ENCODE measurements at regions not wholly inside any gene's neighbourhood (a gene's known extent, or its start where the extent isn't known, plus 50 kb on each side); places are given as distances from the start of the nearest gene placed in this dataset.

DNA sequence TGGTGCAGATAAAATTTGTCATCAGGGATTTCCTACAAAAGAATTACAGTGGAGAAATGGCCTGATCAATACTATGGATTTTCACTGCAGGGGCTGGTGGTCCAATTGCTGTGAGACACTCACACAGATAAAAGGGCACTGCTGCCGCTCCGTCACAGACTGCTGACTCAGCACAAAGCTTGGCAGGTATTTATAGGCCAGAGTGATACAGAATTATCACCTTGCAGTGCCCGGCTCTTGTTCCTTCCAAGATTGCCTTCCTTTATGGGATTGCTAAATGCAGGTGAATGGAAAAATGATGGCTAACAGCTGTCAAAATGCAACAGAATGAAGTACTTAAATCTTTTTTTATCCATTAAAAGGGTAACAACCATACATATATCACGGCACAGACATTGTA is 247.8 kb upstream of the ZFP64 start:
- H3K4me3 ChIP-seq (ENCODE audit: low read depth, low read length), result no peak overlapping the region
- TF ChIP-seq, protein P1, sequence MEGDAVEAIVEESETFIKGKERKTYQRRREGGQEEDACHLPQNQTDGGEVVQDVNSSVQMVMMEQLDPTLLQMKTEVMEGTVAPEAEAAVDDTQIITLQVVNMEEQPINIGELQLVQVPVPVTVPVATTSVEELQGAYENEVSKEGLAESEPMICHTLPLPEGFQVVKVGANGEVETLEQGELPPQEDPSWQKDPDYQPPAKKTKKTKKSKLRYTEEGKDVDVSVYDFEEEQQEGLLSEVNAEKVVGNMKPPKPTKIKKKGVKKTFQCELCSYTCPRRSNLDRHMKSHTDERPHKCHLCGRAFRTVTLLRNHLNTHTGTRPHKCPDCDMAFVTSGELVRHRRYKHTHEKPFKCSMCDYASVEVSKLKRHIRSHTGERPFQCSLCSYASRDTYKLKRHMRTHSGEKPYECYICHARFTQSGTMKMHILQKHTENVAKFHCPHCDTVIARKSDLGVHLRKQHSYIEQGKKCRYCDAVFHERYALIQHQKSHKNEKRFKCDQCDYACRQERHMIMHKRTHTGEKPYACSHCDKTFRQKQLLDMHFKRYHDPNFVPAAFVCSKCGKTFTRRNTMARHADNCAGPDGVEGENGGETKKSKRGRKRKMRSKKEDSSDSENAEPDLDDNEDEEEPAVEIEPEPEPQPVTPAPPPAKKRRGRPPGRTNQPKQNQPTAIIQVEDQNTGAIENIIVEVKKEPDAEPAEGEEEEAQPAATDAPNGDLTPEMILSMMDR (IDR thresholded peaks at IDR 0.05; ENCODE audit: low read depth, low read length), result no peak
- in situ Hi-C loops (cut with HindIII; ENCODE audit: low sequenced_read_pairs), result no loop called here
- no peak for DNase-seq (ENCODE audit: low read depth, low spot score)

DNA sequence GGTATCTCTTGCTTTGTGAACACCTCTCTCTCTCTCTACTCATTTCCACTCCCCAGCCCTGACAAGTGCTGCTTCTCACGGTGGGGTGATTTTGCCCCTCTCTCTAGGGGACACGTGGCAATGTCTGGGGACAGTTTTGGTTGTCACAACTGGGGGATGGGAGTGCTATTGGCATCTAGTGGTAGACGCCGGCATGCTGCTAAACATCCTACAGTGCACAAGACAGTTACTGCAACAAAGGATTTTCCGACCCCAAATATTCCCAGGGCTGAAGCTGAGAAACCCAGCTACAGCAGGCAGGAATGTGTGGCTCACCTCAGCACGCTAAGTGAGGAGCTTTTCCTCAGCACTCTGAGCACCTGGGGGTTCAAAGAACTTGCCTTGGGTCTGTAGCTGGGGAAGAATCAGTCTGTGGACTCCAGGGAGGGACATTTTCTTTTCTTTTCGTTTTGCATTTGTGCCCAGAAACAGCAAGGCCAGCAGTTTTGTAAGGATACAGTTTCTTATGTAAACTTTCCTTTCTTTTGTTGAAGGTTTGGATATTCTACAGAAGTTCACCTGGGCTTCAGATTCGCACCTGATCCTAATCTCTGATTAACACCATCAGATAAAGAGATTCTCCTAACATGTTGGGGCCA is 246.9 kb upstream of the ZFP64 start:
- no peak overlapping the region for H3K4me3 ChIP-seq (ENCODE audit: low read depth, low read length)
- in situ Hi-C loops (cut with HindIII; ENCODE audit: low sequenced_read_pairs), result no loop called here
- DNase-seq (ENCODE audit: low read depth, low spot score), result no peak
- TF ChIP-seq, protein P1 (IDR thresholded peaks at IDR 0.05; ENCODE audit: low read depth, low read length), result no peak

DNA sequence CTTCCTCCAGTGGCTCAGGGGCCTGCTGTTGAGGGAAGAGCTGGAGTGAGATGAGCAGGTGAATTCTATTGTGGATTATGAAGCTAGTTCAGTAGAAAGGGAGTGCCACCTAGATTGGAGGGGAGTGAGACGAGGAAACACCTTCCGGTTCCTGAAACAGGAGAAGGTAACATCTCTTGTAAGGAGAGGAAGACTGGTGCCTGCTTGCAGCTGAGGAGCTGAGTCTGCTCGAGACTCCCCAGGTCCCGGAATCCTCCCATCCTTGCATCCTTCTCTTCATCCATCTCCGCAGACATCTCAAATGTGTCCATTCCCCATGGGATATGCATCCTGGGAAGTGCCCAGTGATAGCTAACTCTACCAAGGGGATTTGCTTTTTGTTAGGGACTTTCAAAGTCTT is 242.9 kb upstream of the ZFP64 start:
- no peak for DNase-seq (ENCODE audit: low read depth, low spot score)
- TF ChIP-seq, protein P1 (IDR thresholded peaks at IDR 0.05; ENCODE audit: low read depth, low read length), result no peak
- H3K4me3 ChIP-seq (ENCODE audit: low read depth, low read length), result no peak overlapping the region
- in situ Hi-C loops (cut with HindIII; ENCODE audit: low sequenced_read_pairs), result no loop called here

DNA sequence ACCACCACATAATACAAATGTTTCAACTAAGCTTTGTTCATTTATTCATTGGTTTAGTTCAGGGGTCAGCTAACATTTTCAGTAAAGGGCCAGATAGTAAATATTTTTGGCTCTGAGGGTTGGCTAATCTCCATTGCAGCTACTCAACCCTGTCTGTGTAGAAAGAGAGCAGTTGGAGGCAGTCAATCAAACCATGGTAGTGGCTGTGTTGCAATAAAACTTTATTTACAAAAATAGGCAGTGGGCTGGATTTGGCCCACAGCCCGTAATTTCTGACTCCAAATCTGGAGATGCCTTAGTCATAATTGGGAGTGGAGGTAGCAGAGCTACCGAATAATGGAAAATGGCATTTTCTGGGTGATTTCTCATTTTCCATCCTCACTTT is 242.5 kb upstream of the ZFP64 start:
- TF ChIP-seq, protein P1 (IDR thresholded peaks at IDR 0.05; ENCODE audit: low read depth, low read length), result no peak
- H3K4me3 ChIP-seq (ENCODE audit: low read depth, low read length), result no peak overlapping the region
- DNase-seq (ENCODE audit: low read depth, low spot score), result no peak
- in situ Hi-C loops (cut with HindIII; ENCODE audit: low sequenced_read_pairs), result no loop called here

DNA sequence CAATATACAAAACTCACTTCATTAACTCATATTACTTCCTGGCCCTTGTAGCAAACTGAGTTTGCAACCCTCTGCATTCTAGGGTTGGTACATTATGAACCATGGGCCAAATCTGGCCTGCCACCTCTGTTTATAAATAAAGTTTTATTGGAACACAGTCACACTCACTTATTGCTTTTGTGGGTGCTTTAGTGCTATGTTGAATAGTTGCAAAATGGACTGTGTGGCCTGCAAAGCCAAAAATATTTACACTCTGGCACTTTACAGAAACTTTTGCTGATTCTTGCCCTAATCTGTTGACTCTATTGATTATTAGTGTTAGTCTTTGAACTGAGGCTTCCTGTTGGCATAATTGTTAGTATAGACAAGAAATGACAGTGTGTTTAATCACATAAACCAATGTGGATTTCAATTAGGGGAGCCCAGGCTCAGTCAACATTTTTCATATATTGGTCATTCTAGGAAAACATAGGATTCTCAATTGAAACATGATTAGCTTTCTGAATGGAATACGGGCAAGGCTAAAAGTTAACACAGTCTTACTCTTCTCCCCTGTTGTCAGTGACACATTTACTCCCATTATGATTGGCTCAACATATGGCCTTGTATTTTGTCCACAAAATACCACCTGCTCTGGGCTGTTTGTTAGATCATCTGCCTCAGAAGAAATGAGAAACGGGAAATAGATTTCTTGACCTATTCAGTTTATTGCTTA is 241.9 kb upstream of the ZFP64 start:
- no peak overlapping the region for H3K4me3 ChIP-seq (ENCODE audit: low read depth, low read length)
- no peak for DNase-seq (ENCODE audit: low read depth, low spot score)
- in situ Hi-C loops (cut with HindIII; ENCODE audit: low sequenced_read_pairs), result no loop called here
- TF ChIP-seq, protein P1 (IDR thresholded peaks at IDR 0.05; ENCODE audit: low read depth, low read length), result no peak

DNA sequence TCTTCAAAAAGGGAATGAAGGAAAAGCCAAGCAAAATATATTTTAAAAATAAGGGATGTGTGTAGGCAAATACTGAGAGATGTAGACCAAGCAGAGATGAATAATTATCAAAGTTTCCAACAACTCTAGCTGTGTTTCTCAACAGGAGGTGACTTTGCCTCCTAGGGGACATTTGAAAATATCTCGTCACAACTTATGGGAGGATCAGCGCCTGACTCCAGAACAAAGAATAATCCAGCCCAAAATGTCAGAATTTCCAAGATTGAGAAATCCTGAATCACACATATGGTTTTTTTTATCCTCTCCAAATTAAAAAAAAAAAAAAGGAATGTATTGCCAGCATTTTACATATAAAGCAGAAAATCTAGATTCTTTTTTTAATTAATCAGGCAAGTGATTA is 241.2 kb upstream of the ZFP64 start:
- TF ChIP-seq, protein P1 (IDR thresholded peaks at IDR 0.05; ENCODE audit: low read depth, low read length), result no peak
- in situ Hi-C loops (cut with HindIII; ENCODE audit: low sequenced_read_pairs), result no loop called here
- no peak for DNase-seq (ENCODE audit: low read depth, low spot score)
- H3K4me3 ChIP-seq (ENCODE audit: low read depth, low read length), result no peak overlapping the region

Measured in astrocyte of the spinal cord (primary cell).